K562 (cell line): ENCODE measurements at regions not wholly inside any gene's neighbourhood (a gene's known extent, or its start where the extent isn't known, plus 50 kb on each side); places are given as distances from the start of the nearest gene placed in this dataset.

Source experiments
- ZNF644 ChIP-seq: fragments of 200-800 bp; sonication (Bioruptor generic); IDR thresholded peaks from 2 replicates; pipeline ENCODE4 v1.6.1; 2016; ENCODE audit warnings: low read depth, missing genetic modification characterization, missing compliant biosample characterization
- TF ChIP-seq, protein P1 (sequence below), 3 experiments: IDR thresholded peaks in 2 of 3; conservative IDR thresholded peaks in 1 of 3; 2 replicates each; pipeline ENCODE4 v1.5.1; 2011 to 2012; ENCODE audit warnings: low read length in 3 of 3, mild to moderate bottlenecking in 3 of 3, control low read depth in 2 of 3, improper control_type of control experiment in 1 of 3, inconsistent platforms in 1 of 3, low read depth in 1 of 3, mixed read lengths in 1 of 3, moderate library complexity in 1 of 3; ENCODE audit not compliant: insufficient read depth in 2 of 3

DNA sequence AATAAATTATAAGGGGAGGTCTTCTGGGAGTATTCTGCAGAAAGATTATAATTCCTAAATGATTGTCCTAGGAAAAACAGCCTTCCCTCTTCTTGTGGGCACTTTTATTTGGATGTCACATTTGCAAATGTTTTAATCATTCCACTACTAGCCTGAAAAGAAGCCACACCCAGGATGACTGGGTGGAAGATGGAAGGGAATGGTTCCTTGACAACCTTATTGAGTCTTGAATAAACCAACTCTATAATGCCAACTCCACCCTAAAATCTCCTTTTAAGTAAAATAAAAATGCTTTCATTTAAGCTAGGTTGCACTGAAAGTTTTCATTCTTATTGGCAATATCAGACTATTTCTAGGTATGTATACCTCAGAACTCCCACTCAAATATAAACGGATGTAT is 494.6 kb downstream of the RFC3 start:
- TF ChIP-seq, protein P1, sequence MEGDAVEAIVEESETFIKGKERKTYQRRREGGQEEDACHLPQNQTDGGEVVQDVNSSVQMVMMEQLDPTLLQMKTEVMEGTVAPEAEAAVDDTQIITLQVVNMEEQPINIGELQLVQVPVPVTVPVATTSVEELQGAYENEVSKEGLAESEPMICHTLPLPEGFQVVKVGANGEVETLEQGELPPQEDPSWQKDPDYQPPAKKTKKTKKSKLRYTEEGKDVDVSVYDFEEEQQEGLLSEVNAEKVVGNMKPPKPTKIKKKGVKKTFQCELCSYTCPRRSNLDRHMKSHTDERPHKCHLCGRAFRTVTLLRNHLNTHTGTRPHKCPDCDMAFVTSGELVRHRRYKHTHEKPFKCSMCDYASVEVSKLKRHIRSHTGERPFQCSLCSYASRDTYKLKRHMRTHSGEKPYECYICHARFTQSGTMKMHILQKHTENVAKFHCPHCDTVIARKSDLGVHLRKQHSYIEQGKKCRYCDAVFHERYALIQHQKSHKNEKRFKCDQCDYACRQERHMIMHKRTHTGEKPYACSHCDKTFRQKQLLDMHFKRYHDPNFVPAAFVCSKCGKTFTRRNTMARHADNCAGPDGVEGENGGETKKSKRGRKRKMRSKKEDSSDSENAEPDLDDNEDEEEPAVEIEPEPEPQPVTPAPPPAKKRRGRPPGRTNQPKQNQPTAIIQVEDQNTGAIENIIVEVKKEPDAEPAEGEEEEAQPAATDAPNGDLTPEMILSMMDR (IDR thresholded peaks at IDR 0.05 in 2 of 3, conservative IDR thresholded peaks at IDR 0.05 in 1 of 3; ENCODE audit: insufficient read depth in 2 of 3, low read depth in 1 of 3, low read length in 3 of 3): no peak
- no peak for TF ChIP-seq ZNF644
